ENCODE measurements at regions not wholly inside any gene's neighbourhood (a gene's known extent, or its start where the extent isn't known, plus 50 kb on each side); places are given as distances from the start of the nearest gene placed in this dataset.

- Histone ChIP-seq H2AK5ac (ENCODE audit: low read depth, low read length) (no peak overlapping the region), H3K9me1 (ENCODE audit: insufficient read depth, low read length) (no peaks in the 10 kb centered on the region), H3K27me3 (ENCODE audit: control insufficient read depth, insufficient read depth, low read length) (no peaks in the 10 kb centered on the region), H2BK120ac (ENCODE audit: low read depth, low read length) (no peak overlapping the region), H3K4me3 (ENCODE audit: insufficient read depth, low read depth, low read length) (no peak overlapping the region), H2AK9ac (replicated peaks; ENCODE audit: low read depth, low read length, poor library complexity) (no peak overlapping the region), H2AFZ (replicated peaks; ENCODE audit: low read length, poor library complexity) (no peak overlapping the region), H3K14ac (replicated peaks; ENCODE audit: low read depth, low read length) (no peak overlapping the region), H4K20me1 (ENCODE audit: insufficient read depth, low read length) (no peaks in the 10 kb centered on the region), H3K18ac (ENCODE audit: low read depth, low read length) (no peak overlapping the region), H3K23ac (ENCODE audit: low read depth, low read length) (no peak overlapping the region), H3K36me3 (ENCODE audit: control insufficient read depth, insufficient read depth, low read length) (no peaks in the 10 kb centered on the region), H2BK5ac (ENCODE audit: low read depth, low read length, poor library complexity, severe bottlenecking) (no peak overlapping the region), H4K8ac (ENCODE audit: low read depth in 2 of 2, low read length in 2 of 2) (no peak overlapping the region), H4K91ac (ENCODE audit: insufficient read depth, low read depth, low read length) (no peak overlapping the region), H4K5ac (ENCODE audit: low read depth, low read length) (no peak overlapping the region), H3K4me2 (ENCODE audit: low read depth, low read length) (no peak overlapping the region), H3K9ac (ENCODE audit: low read depth, low read length) (no peak overlapping the region), H3K27ac (ENCODE audit: insufficient read depth, low read length) (no peak overlapping the region), H3K9me3 (ENCODE audit: control insufficient read depth, insufficient read depth, low read length) (no peaks in the 10 kb centered on the region), H3K56ac (ENCODE audit: extremely low read depth, insufficient read depth, low read length) (no peak overlapping the region), H3K79me1 (ENCODE audit: low read depth in 1 of 2, low read length in 2 of 2) (no peaks in the 10 kb centered on the region), H2BK20ac (ENCODE audit: low read depth, low read length) (no peak overlapping the region), H2BK15ac (ENCODE audit: low read depth, low read length) (no peak overlapping the region), H3K4ac (ENCODE audit: low read depth, low read length) (no peak overlapping the region), H3K4me1 (ENCODE audit: control insufficient read depth, insufficient read depth, low read length) (no peaks in the 10 kb centered on the region)
- no TSS peak for BruUV-seq (replicated peaks)
- ATAC-seq (ENCODE audit: low read depth) = no peak
- POLR2A ChIA-PET (ENCODE audit: unreplicated experiment) = no interaction called here
- in situ Hi-C loops (cut with MboI; ENCODE audit: low sequenced_read_pairs) = no loop called here
- no peak for DNase-seq
- intact Hi-C loops (cut with micrococcal nuclease) = no loop called here
- no CpG with 5 or more reads among the region's 1 CpG for WGBS, 2 experiments (ENCODE audit: extremely low coverage in 2 of 2, insufficient read length in 1 of 2)
- TF ChIP-seq ELK1 (IDR thresholded peaks at IDR 0.05; ENCODE audit: borderline replicate concordance, low read depth, low read length) (no peak), MXI1 (IDR thresholded peaks at IDR 0.05; ENCODE audit: borderline replicate concordance, low read depth, low read length) (no peak), MAZ (IDR thresholded peaks at IDR 0.05; ENCODE audit: borderline replicate concordance, low read depth, low read length) (no peak)
- dilution Hi-C loops (cut with HindIII; ENCODE audit: low sequenced_read_pairs, unreplicated experiment) = no loop called here
- CTCF ChIA-PET = no interaction called here
These were observed 766.4 kb downstream of the FAM181B start for GRCh38 chr11:81967242-81967641.
